Anterior cingulate cortex (tissue), 58 donors: ENCODE measurements at regions not wholly inside any gene's neighbourhood (a gene's known extent, or its start where the extent isn't known, plus 50 kb on each side); places are given as distances from the start of the nearest gene placed in this dataset.

Experiments used
- DNase-seq, 58 donors: peaks; one replicate each; lab custom pipeline; 2025; lab: John Stamatoyannopoulos, UW

DNA sequence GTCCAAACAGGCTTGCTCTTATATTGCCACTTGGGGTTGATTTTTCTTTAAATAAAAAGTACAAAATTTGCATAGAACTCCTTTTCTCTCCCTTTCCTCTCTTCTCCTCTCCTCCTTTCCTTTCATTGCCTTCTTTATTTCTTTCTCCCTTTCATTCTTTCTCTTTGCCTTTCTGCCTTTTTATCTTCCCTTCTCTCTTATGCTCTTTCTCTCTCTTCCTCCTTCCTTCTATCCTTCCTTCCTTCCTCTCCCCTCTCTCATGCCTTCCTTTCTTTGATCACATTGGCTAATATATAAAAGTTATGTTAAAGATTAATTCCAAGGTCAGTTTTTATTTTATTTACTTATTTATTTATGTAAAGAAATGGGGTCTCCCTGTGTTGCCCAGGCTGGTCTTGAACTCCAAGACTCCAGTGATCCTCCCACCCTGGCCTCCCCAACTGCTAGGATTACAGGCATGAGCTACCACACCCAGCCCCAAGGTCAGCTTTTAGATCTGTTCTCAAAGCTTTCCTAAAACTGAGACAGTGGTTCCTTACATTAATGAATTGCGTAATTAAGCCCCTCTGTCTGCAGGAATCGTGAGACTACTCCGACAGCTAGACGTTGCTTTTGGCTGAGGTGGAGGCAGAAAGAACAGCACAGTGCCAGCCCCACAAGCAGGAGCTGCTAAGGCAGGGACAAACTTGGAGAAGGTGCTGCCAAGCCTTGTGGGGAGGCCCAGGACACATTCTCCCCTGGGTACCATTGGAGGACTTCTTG is 361.9 kb downstream of the SIPA1L2 start:
- no peak for DNase-seq

DNA sequence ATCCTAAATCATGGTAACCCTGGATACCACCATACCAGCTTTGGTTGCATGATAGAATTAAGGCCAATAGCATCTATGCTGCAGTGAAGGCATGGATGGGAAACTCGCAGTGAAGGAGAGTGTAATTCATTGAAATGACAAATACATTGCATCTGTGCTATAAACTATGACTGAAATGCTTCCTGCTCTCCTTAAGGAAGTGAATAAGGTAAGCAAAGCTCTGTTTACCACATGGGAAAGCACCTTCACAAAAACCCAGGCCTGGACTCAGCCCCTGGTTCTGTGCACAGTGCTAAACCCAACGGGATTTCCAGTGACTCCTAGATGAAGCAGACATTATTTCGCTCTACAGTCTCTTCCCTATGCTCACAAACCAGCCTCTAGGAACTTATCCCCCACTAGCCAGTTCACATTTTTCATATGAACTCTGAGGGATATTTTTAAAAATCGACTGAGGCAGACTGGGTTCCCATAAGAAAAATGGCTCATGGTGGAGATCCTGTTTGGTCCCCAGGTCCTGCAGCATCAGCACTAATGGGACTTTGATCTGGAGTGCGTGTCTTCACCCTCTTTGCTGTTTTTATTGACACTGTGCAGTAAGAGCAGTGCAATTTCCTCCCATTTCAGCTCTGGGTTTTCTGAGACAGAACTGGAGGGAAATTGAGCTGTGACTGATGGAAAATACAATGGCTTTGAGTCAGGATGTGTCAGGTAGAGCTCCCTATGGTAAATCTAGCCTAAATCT is 362.7 kb downstream of the SIPA1L2 start:
- DNase-seq = no peak

DNA sequence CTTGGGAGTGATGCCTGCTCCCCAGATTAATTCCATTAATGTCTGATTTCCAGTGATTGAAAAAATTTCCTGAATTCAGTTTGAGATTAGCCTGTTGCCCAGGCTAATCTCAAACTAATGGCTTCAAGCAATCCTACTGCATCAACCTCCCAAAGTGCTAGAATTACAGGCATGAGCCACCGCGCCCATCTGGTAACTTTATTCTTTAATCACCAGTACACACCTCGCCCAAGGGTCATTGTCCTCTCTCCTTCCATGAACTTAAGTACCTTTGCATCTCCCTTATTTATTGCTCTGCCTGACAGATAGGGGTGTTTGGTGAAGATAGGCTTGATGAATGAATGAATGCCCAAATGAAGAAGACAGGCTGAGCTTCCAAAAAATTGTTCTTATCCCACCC is 366.5 kb downstream of the SIPA1L2 start:
- DNase-seq = no peak

DNA sequence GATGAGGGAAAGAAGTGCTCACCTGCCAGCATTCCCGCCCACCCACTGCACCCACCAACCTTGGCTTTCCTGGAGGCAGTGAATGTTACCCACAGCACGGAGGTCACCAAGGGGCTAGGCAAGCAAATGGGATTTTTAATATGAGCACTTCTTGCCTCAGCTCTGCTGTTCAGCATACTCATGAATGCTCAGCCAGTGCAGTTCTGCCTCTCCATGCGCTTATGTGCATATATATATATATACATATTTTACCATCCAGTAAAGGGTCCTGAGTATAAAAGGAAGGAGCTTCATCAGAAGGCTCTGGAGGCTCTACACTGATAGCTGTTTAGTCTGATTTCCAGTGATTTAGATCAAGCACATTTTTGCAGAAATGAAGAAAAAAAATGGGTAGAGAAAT is 366.9 kb downstream of the SIPA1L2 start:
- DNase-seq = no peak

DNA sequence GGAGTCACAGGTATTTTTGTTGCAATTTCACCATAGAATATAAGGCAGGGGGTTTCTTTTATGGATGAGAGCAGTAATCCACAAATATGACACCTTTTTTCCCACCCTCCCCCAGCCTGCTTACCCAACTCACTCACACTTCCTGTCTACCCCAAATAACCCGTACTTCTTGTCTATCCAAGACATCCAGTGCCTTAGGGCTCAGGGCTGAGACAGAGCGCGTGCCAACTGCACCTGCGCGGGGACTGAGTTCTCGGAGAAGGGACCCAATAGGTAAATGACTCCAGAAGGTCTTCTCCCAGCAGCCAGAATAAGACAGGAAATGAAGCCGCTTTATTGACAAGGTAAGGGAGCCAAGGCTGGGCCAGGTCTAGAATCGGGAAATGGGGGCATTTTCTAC is 369.1 kb downstream of the SIPA1L2 start:
- no peak for DNase-seq

DNA sequence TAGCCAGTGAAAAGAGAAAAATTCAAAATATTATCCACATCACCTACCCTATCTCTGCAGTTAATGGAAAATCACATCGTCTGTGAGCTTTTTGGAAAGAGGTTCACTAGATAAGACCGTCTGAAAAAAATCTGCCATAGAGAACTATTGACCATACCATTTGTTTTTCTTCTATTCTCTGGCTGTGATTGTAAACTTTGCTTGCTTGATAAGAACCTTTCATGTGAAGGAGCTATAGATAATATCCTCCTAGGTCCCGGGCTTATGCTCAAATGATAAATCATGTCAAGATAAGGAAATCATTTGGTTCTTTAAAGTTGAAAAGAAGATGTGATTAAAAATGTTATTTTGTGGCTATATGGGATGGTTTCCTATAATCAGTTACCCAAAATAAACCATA is 369.9 kb downstream of the SIPA1L2 start:
- no peak for DNase-seq

DNA sequence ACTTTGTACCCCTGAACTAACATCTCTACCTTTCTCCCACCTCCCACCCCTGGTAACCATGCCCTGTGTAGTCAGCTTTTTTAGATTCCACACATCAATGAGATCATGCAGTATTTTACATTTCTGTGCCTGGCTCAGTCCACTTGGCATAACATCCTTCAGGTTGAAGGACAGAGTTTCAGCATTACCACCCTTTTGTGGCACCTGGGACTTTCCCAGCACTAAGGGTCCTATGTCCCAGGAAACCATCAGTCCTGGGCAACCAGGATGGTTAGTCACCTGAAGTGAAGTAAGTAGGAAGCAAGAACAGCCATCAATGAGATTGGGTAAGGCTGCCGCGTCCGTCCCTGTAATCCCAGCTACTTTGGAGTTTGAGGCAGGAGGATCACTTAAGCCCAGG is 370.6 kb downstream of the SIPA1L2 start:
- DNase-seq = no peak

DNA sequence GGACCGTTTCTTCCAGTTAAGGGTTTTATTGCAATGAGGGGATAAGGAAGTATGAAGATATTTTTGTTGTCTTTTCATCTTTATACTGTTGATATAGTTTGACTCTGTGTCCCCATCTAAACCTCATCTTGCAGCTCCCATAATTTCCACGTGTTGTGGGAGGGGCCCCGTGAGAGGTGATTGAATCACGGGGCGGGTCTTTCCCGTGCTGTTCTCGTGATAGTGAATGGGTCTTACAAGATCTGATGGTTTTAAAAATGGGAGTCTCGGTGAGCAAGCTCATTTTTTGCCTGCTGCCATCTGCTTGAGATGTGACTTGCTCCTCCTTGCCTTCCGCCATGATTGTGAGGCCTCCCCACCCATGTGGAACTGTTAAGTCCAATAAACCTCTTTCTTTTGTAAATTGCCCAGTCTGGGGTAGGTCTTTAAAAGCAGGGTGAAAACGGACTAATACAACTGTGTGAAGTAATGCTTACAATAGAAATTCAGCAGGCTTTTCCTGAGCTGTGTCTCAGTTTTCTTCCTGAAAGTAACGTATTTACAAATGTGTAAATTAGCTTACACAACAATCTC is 377.3 kb downstream of the SIPA1L2 start:
- DNase-seq = no peak

DNA sequence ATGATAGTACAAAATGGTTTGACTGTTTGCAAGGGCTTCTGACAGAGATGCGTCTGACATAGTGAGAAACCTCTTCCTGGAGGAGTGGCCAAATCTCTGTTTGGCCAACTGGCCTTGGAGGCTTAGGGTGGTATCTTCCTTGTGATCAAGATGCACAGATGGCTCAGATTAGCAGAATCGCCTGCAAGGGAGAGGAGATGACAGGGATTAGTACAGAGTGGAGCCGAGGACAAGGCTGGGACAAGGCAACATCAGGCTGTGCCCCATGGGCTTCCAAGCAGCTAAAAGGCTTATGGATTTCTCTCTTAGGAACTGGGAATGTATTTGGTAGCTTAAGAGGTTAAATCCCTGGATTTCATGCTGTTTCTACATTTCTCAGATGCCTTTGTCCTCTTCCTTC is 379.1 kb downstream of the SIPA1L2 start:
- DNase-seq = no peak

DNA sequence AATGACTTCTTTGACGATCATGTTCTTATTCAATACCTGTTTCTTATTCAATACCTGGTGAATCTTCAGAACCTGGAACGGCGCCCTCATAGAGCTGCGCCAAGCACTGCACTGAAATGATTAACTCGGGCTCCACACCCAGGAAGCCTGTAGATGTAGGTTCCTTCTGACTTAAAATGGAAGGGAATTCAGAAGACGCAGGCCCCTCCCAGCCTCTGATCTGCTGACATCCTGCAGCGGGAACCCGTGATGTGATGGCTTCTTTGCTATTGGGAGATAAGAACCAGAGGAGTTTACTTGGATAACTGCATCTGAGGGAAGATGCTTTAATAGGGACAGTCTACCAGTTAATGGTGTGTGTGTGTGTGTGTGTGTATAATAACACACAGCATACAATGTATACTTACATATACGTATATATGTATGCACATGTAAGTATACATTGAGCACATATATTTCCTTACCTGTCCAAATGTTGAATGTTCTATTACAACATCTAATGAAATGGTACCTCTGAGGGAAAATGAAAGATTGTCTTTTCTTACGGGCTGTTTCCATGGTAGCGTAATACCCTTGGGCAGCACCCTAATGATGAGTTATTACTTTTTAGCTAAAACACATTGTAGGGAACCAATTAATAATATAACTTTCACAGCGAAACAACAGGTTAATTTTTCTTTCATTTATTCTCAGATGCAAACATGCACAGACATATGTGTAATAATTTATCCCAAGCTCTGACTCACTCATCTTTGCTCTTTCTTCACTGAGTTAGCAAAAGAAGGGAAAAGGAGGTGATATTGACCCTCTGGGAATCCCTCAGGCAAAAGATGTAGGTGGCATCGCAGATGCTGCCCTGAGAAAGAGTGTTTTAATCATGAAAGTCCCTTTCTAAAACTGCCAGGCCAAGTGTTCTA is 379.8 kb downstream of the SIPA1L2 start:
- DNase-seq = no peak

DNA sequence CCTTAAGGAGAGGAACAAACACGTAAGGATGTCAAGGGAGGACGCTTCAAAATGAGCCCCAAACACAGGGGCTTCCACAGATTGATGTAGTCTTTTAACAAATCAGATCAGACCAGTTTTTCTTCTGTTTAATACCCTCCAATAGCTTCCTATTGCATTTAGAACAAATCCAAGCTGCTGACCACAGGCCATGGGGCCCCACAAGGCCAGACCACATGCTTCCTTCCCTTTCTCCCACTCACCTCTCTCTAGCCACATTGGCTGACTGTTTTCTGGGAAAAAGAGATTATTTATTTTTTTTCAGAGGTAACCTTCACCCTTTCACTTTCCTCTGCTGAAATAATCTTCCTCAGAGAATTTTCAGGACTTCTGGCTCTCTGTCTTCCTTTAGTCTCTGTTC is 380.6 kb downstream of the SIPA1L2 start:
- no peak for DNase-seq

DNA sequence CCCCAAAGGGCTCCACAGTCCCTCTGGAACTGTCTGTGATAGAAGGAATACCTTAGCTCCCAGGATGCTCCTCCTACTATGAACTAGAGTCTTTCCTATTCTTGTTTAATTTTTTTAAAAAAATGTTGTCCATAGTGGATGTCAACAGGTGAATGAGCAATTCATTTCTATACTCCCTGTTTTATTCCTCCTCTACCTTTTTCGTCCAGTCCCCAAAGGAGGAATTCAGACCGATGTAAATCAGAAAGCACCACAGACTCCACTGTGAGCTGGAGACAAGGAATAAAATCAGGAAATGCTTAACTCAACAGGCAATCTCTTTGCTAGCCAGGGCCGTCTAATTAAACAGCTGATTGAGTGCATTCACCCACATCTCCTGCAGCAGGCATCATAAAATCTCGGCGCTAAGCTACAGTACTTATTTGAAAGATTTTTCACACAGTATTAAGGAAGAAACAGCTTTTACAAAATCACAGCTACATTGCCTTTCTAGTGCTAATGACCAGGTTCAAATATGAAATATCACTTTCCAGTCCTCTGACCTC is 381.6 kb downstream of the SIPA1L2 start:
- DNase-seq = no peak

DNA sequence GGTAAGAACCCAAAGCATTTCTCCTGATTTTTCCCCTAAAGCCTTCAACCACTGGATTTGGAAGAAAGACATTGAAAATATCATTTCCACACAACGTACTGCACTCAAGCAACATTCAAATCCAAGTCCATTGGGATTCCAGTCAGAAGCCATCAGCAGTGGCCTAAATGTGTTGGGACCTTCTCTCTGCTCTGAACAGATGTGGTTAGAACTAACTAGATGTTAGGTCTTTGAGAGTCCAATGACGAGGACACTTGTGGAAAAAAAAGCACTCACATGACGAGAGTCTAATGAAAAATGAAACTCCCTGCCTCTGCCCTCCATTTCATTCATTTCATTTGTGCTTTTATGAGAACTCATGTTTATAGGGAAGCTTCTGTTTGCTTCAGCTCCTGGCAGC is 382.3 kb downstream of the SIPA1L2 start:
- no peak for DNase-seq

DNA sequence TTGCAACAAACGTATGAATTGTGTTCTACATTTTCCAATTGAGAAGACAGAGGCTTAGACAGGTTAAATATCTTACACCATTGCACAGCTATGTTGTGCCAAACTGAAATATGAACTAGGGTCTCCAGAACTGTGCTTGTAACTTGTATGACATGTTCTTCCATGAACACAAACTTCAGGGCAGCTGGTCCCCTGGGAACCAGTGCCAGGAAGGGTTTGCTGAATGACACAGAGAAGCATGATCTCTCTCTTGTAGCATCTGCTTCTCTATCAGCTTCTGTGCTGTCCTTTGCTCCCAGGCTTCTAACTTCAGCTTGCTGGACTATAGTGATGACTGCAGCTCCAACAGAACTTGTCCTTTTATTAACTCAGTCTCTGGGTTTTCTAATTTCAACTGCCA is 385.5 kb downstream of the SIPA1L2 start:
- DNase-seq = no peak

DNA sequence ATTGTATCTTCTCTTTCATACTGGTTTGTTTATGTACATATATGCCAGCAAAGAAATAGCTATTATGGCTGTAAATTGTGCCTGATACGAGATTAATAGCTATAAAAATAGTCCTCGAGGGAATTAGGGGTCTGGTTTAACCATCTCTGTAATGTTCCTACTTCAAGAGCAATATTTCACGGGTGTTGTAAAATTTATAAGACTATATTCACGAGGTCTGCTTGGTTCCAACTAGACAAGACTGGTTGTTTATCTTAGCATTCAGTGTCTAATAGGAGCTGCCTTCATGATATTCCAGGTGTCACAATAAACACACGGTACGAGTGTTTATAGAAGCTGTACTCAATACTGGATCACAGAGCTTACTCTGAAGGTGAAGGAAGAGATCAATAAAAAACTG is 389.9 kb downstream of the SIPA1L2 start:
- DNase-seq = no peak

DNA sequence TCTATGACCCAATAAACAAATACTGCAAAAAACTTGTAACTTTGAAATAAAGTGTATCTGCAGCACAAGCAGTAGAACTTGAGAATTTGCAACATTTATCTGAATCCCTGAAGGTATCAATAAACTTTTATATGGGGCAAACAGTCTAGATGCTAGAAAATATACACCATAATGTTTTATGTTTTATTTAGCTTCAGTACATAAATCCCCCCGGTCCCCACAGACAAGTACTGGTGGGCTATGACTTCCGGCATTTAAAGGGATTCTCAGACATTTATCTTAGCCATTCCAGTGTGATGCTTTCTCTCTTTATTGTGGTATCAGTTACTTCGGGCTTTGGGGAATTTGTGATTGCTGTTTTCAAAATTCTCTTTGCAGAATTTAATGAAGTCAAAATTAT is 390.4 kb downstream of the SIPA1L2 start:
- no peak for DNase-seq

DNA sequence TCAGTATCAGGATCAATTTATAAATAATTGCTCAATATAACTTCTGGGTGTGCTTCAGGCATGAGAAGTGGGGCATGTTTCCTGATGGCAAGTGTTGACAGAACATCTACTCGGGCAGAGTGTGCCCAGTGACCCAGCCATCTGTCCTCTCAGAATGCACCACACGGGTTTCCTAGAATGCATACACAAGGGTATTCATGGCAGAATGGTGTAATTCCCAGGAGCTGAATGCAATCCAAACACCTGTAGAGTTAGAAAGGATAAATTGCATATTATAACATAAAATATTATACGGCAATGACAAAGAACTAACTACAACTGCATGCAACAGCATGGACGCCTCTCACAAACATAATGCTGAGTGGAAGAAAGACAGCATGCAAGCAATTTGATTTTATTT is 391.9 kb downstream of the SIPA1L2 start:
- no peak for DNase-seq

DNA sequence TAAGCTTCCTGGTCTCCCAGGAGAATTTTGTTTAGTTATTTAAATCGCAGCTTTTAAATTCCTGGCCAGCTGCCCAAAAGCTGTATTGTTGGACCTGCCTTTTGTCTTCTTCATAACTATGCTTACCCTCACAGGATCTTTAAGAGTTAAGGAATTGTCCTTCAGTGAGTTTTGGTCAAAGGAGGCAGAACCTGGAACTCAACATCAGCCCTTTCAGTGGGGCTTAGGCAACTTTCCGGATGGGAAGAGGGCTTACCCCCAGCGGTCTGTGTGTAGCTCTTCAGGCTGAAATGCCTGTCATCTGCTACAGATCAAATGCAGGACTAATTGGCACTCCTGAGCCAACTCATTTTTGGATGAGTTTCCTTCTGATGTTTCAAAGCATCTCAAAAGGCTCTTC is 402.6 kb downstream of the SIPA1L2 start:
- DNase-seq = no peak

DNA sequence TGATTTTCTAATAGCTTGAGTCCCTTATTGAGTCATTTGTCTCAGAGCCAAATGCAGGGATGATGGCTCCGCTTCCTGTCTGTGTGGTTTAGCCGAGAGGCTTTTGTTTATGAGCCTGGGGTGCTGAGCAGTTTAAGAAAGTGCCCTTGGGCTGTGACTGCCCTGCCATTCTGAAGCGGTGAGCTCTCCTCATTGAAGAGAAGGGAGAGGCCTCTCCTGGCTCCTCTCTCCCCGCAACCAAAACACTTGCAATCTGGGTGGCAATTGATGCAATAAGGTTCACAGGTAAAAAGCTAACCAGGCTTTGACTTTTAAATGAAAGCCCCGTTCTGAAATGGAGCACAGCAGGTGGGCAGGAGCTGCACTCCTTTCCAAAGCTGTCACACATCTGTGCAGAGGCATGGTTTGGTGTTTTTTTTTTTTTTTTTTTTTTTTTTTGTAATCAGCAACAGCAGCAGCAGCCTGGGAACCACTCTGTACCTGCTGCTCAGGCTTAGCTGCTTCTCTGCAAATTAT is 403.7 kb downstream of the SIPA1L2 start:
- DNase-seq = no peak
